ENCODE measurements at regions not wholly inside any gene's neighbourhood (a gene's known extent, or its start where the extent isn't known, plus 50 kb on each side); places are given as distances from the start of the nearest gene placed in this dataset.

GRCh38 chr21:16310176-16310575, 580.4 kb downstream of the USP25 start:
- Histone ChIP-seq H3K9me3 (ENCODE audit: control extremely low read depth in 1 of 5, control insufficient read depth in 4 of 5, insufficient read depth in 2 of 5, low read depth in 1 of 5, low read length in 4 of 5) (no peaks in the 10 kb centered on the region), H3K36me3 (ENCODE audit: control insufficient read depth in 4 of 4, insufficient read depth in 4 of 4, low read length in 3 of 4) (no peaks in the 10 kb centered on the region), H3K4me3 (ENCODE audit: control insufficient read depth in 1 of 7, extremely low read depth in 1 of 7, insufficient read depth in 4 of 7, low read depth in 2 of 7, low read length in 6 of 7) (no peak overlapping the region), H3K4me1 (ENCODE audit: control extremely low read depth in 1 of 4, control insufficient read depth in 4 of 4, insufficient read depth in 4 of 4, low read length in 3 of 4) (no peaks in the 10 kb centered on the region), H3K27ac (ENCODE audit: insufficient read depth in 1 of 2, low read depth in 1 of 2, low read length in 2 of 2, poor library complexity in 1 of 2, severe bottlenecking in 2 of 2) (no peak overlapping the region), H3K27me3 (replicated peaks in 2 of 5; ENCODE audit: control insufficient read depth in 4 of 5, insufficient read depth in 5 of 5, low read length in 4 of 5) (no peaks in the 10 kb centered on the region)
- no peak for DNase-seq
- 94% methylated on average over 5 of the region's 9 CpGs for WGBS (ENCODE audit: insufficient coverage)
- ChIA-PET CTCF (interaction anchor here (0.8 to 1.0 kb wide), 2 partner anchors 24 to 156 kb away, joined by 3 read pairs; no protein-coding TSS in a partner anchor), POLR2A (no interaction called here)

GRCh38 chr21:16311229-16311628, 581.4 kb downstream of the USP25 start:
- no peaks in the 10 kb centered on the region for H3K27me3 ChIP-seq (replicated peaks in 2 of 5; ENCODE audit: control insufficient read depth in 4 of 5, insufficient read depth in 5 of 5, low read length in 4 of 5)
- ChIA-PET POLR2A (no interaction called here), CTCF (interaction anchor here (1.1 kb wide), 1 partner anchor 229 kb away, joined by 3 read pairs; no protein-coding TSS in a partner anchor)
- H3K9me3 ChIP-seq (ENCODE audit: control extremely low read depth in 1 of 5, control insufficient read depth in 4 of 5, insufficient read depth in 2 of 5, low read depth in 1 of 5, low read length in 4 of 5) = no peaks in the 10 kb centered on the region
- no peak overlapping the region for H3K4me3 ChIP-seq (ENCODE audit: control insufficient read depth in 1 of 7, extremely low read depth in 1 of 7, insufficient read depth in 4 of 7, low read depth in 2 of 7, low read length in 6 of 7)
- H3K36me3 ChIP-seq (ENCODE audit: control insufficient read depth in 4 of 4, insufficient read depth in 4 of 4, low read length in 3 of 4) = no peaks in the 10 kb centered on the region
- no peak overlapping the region for H3K27ac ChIP-seq (ENCODE audit: insufficient read depth in 1 of 2, low read depth in 1 of 2, low read length in 2 of 2, poor library complexity in 1 of 2, severe bottlenecking in 2 of 2)
- no peak for DNase-seq
- no peaks in the 10 kb centered on the region for H3K4me1 ChIP-seq (ENCODE audit: control extremely low read depth in 1 of 4, control insufficient read depth in 4 of 4, insufficient read depth in 4 of 4, low read length in 3 of 4)
- 100% methylated on average over 1 of the region's 3 CpGs for WGBS (ENCODE audit: insufficient coverage)

GRCh38 chr21:16312321-16312720, 582.5 kb downstream of the USP25 start:
- Histone ChIP-seq H3K27ac (ENCODE audit: insufficient read depth in 1 of 2, low read depth in 1 of 2, low read length in 2 of 2, poor library complexity in 1 of 2, severe bottlenecking in 2 of 2) (no peak overlapping the region), H3K4me1 (ENCODE audit: control extremely low read depth in 1 of 4, control insufficient read depth in 4 of 4, insufficient read depth in 4 of 4, low read length in 3 of 4) (no peaks in the 10 kb centered on the region), H3K27me3 (replicated peaks in 2 of 5; ENCODE audit: control insufficient read depth in 4 of 5, insufficient read depth in 5 of 5, low read length in 4 of 5) (no peaks in the 10 kb centered on the region), H3K36me3 (ENCODE audit: control insufficient read depth in 4 of 4, insufficient read depth in 4 of 4, low read length in 3 of 4) (no peaks in the 10 kb centered on the region), H3K4me3 (ENCODE audit: control insufficient read depth in 1 of 7, extremely low read depth in 1 of 7, insufficient read depth in 4 of 7, low read depth in 2 of 7, low read length in 6 of 7) (no peak overlapping the region), H3K9me3 (ENCODE audit: control extremely low read depth in 1 of 5, control insufficient read depth in 4 of 5, insufficient read depth in 2 of 5, low read depth in 1 of 5, low read length in 4 of 5) (no peaks in the 10 kb centered on the region)
- no peak for DNase-seq
- ChIA-PET CTCF (no interaction called here), POLR2A (no interaction called here)

- no peak overlapping the region for H3K27ac ChIP-seq (ENCODE audit: insufficient read depth in 1 of 2, low read depth in 1 of 2, low read length in 2 of 2, poor library complexity in 1 of 2, severe bottlenecking in 2 of 2)
- H3K4me1 ChIP-seq (ENCODE audit: control extremely low read depth in 1 of 4, control insufficient read depth in 4 of 4, insufficient read depth in 4 of 4, low read length in 3 of 4) = no peaks in the 10 kb centered on the region
- no peaks in the 10 kb centered on the region for H3K27me3 ChIP-seq (replicated peaks in 2 of 5; ENCODE audit: control insufficient read depth in 4 of 5, insufficient read depth in 5 of 5, low read length in 4 of 5)
- no peaks in the 10 kb centered on the region for H3K36me3 ChIP-seq (ENCODE audit: control insufficient read depth in 4 of 4, insufficient read depth in 4 of 4, low read length in 3 of 4)
- no peak for DNase-seq
- H3K9me3 ChIP-seq (ENCODE audit: control extremely low read depth in 1 of 5, control insufficient read depth in 4 of 5, insufficient read depth in 2 of 5, low read depth in 1 of 5, low read length in 4 of 5) = no peaks in the 10 kb centered on the region
- no peak overlapping the region for H3K4me3 ChIP-seq (ENCODE audit: control insufficient read depth in 1 of 7, extremely low read depth in 1 of 7, insufficient read depth in 4 of 7, low read depth in 2 of 7, low read length in 6 of 7)
- POLR2A ChIA-PET = no interaction called here
- CTCF ChIA-PET = no interaction called here
- WGBS (ENCODE audit: insufficient coverage) = no CpG with 5 or more reads among the region's 1 CpG
Observed at GRCh38 chr21:16315223-16315622, 585.4 kb downstream of the USP25 start.

- H3K27ac ChIP-seq (ENCODE audit: insufficient read depth in 1 of 2, low read depth in 1 of 2, low read length in 2 of 2, poor library complexity in 1 of 2, severe bottlenecking in 2 of 2) = no peak overlapping the region
- H3K4me1 ChIP-seq (ENCODE audit: control extremely low read depth in 1 of 4, control insufficient read depth in 4 of 4, insufficient read depth in 4 of 4, low read length in 3 of 4) = no peaks in the 10 kb centered on the region
- POLR2A ChIA-PET = no interaction called here
- H3K4me3 ChIP-seq (ENCODE audit: control insufficient read depth in 1 of 7, extremely low read depth in 1 of 7, insufficient read depth in 4 of 7, low read depth in 2 of 7, low read length in 6 of 7) = no peak overlapping the region
- no peaks in the 10 kb centered on the region for H3K9me3 ChIP-seq (ENCODE audit: control extremely low read depth in 1 of 5, control insufficient read depth in 4 of 5, insufficient read depth in 2 of 5, low read depth in 1 of 5, low read length in 4 of 5)
- CTCF ChIA-PET = interaction anchor here (1.3 to 1.4 kb wide), 2 partner anchors 10 to 23 kb away, joined by 3 to 4 read pairs; no protein-coding TSS in a partner anchor
- H3K36me3 ChIP-seq (ENCODE audit: control insufficient read depth in 4 of 4, insufficient read depth in 4 of 4, low read length in 3 of 4) = no peaks in the 10 kb centered on the region
- DNase-seq = no peak
- no peaks in the 10 kb centered on the region for H3K27me3 ChIP-seq (replicated peaks in 2 of 5; ENCODE audit: control insufficient read depth in 4 of 5, insufficient read depth in 5 of 5, low read length in 4 of 5)
Observed at GRCh38 chr21:16318651-16319300, 589.0 kb downstream of the USP25 start.

GRCh38 chr21:16320110-16320509, 590.3 kb downstream of the USP25 start:
- WGBS (ENCODE audit: insufficient coverage) = 100% methylated on average over 1 of the region's 1 CpG
- H3K4me3 ChIP-seq (ENCODE audit: control insufficient read depth in 1 of 7, extremely low read depth in 1 of 7, insufficient read depth in 4 of 7, low read depth in 2 of 7, low read length in 6 of 7) = no peak overlapping the region
- H3K9me3 ChIP-seq (ENCODE audit: control extremely low read depth in 1 of 5, control insufficient read depth in 4 of 5, insufficient read depth in 2 of 5, low read depth in 1 of 5, low read length in 4 of 5) = no peaks in the 10 kb centered on the region
- no peaks in the 10 kb centered on the region for H3K27me3 ChIP-seq (replicated peaks in 2 of 5; ENCODE audit: control insufficient read depth in 4 of 5, insufficient read depth in 5 of 5, low read length in 4 of 5)
- peaks cover 0 to 5% (median 1%) of the 10 kb centered on the region in 4 experiments for H3K4me1 ChIP-seq (ENCODE audit: control extremely low read depth in 1 of 4, control insufficient read depth in 4 of 4, insufficient read depth in 4 of 4, low read length in 3 of 4)
- CTCF ChIA-PET = no interaction called here
- no peak for DNase-seq
- H3K36me3 ChIP-seq (ENCODE audit: control insufficient read depth in 4 of 4, insufficient read depth in 4 of 4, low read length in 3 of 4) = no peaks in the 10 kb centered on the region
- POLR2A ChIA-PET = no interaction called here
- no peak overlapping the region for H3K27ac ChIP-seq (ENCODE audit: insufficient read depth in 1 of 2, low read depth in 1 of 2, low read length in 2 of 2, poor library complexity in 1 of 2, severe bottlenecking in 2 of 2)

GRCh38 chr21:16322454-16322853, 592.7 kb downstream of the USP25 start:
- H3K4me1 ChIP-seq (ENCODE audit: control extremely low read depth in 1 of 4, control insufficient read depth in 4 of 4, insufficient read depth in 4 of 4, low read length in 3 of 4) = peaks cover 0 to 6% (median 3%) of the 10 kb centered on the region in 4 experiments
- H3K4me3 ChIP-seq (ENCODE audit: control insufficient read depth in 1 of 7, extremely low read depth in 1 of 7, insufficient read depth in 4 of 7, low read depth in 2 of 7, low read length in 6 of 7) = no peak overlapping the region
- no peaks in the 10 kb centered on the region for H3K36me3 ChIP-seq (ENCODE audit: control insufficient read depth in 4 of 4, insufficient read depth in 4 of 4, low read length in 3 of 4)
- no CpG with 5 or more reads among the region's 2 CpGs for WGBS (ENCODE audit: insufficient coverage)
- no peak overlapping the region for H3K27ac ChIP-seq (ENCODE audit: insufficient read depth in 1 of 2, low read depth in 1 of 2, low read length in 2 of 2, poor library complexity in 1 of 2, severe bottlenecking in 2 of 2)
- no peaks in the 10 kb centered on the region for H3K9me3 ChIP-seq (ENCODE audit: control extremely low read depth in 1 of 5, control insufficient read depth in 4 of 5, insufficient read depth in 2 of 5, low read depth in 1 of 5, low read length in 4 of 5)
- CTCF ChIA-PET = interaction anchor here (1.7 to 2.5 kb wide), 2 partner anchors 129 to 240 kb away, joined by 6 to 10 read pairs; no protein-coding TSS in a partner anchor
- no peaks in the 10 kb centered on the region for H3K27me3 ChIP-seq (replicated peaks in 2 of 5; ENCODE audit: control insufficient read depth in 4 of 5, insufficient read depth in 5 of 5, low read length in 4 of 5)
- no peak for DNase-seq
- POLR2A ChIA-PET = no interaction called here
